ENCODE measurements at regions not wholly inside any gene's neighbourhood (a gene's known extent, or its start where the extent isn't known, plus 50 kb on each side); places are given as distances from the start of the nearest gene placed in this dataset.

GRCh38 chr10:113423981-113424721 is 128.7 kb upstream of the HABP2 start:
- TF ChIP-seq TAF1 (IDR thresholded peaks at IDR 0.05; ENCODE audit: borderline replicate concordance, insufficient read depth, low read length) (no peak), POLR2AphosphoS5 (IDR thresholded peaks at IDR 0.05; ENCODE audit: low read depth, low read length) (no peak), REST (IDR thresholded peaks at IDR 0.05; ENCODE audit: insufficient read depth in 1 of 2, low read depth in 2 of 2, low read length in 2 of 2) (no peak), SIN3A (IDR thresholded peaks at IDR 0.05; ENCODE audit: borderline replicate concordance, insufficient read depth, low read length) (no peak), FOXP2 (optimal IDR thresholded peaks at IDR 0.05; ENCODE audit: borderline replicate concordance, extremely low read depth, extremely low read length, insufficient read depth) (no peak)

Measured in PFSK-1 (cell line).